Activated CD4-positive, alpha-beta T cell treated with anti-CD3 and anti-CD28 coated beads for 48 hours (primary cell): ENCODE measurements at regions not wholly inside any gene's neighbourhood (a gene's known extent, or its start where the extent isn't known, plus 50 kb on each side); places are given as distances from the start of the nearest gene placed in this dataset.

Experiments
- DNase-seq: peaks from one replicate; pipeline ENCODE4 v3.0.0-alpha.2; 2020

DNA sequence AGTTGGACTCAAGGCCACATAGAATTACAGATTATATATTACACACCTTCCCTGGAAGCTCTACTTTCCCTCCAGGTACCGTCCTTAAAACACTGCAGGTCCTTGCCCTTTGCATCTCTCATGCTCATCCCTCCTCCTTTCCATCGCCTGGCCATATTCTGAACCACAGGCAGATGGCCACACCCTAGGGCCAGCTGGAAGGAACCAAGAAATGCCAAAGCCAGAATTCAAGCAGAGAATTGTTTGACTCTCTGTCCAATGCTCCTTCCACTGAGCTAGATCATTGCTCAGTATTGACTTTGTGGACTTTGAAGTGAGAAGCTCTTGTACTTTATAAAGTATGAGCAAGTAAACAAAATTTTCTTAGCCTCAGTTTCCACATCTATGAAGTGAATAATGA lies 170.3 kb upstream of the SLC24A5 start:
- DNase-seq = no peak

DNA sequence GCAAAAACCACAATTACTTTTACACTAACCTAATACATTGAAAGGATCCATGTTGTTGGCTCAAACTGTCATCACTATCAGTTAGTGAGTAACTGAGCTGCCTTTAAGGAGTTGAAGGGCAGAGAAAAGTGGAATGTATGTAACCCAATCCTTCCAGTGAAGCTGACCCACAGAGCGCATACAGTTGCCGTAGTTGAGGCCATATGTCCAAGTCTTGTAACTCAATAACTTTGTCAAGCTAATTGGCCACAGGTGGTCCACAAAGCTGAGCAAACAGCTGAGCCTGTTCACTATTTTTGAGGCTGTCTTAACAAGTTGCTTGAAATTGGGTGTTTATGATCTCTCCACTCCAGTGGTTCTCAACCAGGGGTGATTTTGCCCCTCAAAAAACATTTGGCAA lies 169.0 kb upstream of the SLC24A5 start:
- no peak for DNase-seq

DNA sequence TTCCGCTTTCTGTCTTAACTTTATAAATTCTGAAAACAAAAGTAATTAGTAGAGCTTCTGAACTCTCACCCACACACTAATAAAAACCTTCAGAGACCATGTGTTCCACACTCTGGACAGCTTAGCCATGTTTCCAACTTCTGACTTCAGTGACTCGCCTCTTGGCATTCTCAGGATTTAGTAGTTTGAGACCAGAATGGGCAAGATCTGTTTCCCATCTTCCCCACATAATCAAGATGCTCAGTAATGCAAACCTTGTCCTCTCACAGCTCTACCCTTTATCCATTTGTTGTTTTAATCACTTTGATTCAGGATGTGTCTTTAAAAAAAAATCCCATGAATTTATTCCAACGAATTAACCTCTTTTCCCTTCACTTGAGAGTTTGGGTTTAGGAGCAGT lies 166.6 kb upstream of the SLC24A5 start:
- DNase-seq = no peak

DNA sequence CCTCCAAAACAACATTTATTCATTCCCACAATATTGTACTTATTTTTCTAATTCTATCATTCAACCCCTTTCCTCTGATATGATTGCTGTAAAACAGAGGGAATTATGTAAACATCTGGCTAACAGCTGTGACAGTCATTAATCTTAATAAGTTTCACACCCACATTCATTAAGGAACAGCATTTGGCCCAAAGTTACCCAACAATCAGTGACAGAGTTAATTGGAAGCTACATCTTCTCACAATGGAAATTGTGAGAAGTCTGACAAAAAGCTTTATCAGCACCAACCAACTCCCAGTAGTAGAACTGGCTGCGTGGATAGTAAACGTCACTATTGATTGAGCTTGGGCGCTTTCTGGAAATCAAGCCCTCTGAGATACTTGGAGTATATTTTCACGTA lies 165.8 kb upstream of the SLC24A5 start:
- DNase-seq = no peak

DNA sequence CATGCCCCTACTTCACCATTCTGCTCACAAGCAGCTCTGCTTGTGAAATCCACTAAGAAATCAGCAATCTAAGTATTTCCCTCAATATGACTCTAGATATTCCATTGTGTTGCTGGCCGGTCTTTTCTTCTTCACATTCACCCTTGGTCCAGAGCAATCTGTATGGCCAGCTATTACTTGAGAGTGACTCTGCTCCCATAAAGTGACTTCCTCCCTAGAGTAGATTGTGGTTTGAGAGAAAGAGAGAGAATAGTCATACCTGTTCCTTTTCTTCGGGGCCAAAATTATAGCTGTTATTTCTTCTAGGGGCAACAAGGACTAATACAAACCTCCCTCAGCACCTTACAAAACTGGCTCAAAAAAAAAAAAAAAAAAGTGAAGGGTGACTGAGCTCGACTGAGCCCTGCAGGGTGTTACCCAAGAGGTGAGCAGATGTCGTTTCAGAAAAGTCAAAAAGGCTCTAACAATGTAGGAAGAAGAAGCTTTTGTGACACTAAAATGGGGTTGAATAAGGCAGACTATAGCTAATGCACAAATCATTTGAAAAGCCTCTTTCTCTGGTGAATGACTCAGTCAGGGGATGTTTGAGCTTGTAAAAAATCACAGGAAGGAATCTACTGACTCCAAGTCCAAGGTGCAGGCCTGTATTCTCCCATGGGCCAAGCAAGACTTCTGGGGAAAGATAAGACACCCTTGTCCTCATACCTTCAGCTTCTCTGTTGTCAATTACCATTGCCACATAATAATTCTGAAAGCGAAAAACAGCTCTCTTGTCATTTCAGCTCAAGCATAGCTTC lies 161.0 kb upstream of the SLC24A5 start:
- DNase-seq = no peak

DNA sequence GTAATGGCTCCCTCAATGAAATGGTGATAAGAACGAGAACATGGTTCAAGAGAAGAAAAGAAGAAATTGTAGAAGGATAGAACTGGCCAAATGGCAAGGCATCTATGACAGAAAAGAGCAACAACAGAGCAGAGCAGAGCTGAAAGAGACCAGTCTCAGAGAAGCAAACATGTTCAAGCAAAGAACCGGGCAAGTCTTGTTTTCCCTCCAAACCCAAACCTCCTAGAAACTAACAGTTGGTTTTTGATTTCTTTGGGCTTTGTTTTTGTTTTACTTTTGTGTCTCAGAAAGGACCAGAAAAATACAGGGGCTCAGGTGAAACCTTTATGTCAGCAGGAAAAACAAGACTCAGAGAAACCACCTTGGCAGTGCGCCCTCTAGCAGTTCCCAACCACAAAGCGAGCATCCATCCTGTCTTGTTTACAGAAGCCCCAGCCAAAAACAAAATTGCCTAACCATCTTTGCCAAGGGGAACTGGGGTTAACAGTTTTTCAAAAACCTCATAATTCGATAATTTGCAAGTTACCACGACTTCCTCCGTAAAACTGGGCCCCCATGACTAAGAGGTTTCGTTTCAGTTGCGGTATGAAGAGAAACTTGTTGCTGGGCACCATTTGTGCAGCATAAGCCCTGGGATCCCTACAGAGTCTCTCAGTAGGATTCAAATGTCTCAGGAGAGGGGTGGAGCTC lies 159.2 kb upstream of the SLC24A5 start:
- peak; percentile 17 for DNase-seq

DNA sequence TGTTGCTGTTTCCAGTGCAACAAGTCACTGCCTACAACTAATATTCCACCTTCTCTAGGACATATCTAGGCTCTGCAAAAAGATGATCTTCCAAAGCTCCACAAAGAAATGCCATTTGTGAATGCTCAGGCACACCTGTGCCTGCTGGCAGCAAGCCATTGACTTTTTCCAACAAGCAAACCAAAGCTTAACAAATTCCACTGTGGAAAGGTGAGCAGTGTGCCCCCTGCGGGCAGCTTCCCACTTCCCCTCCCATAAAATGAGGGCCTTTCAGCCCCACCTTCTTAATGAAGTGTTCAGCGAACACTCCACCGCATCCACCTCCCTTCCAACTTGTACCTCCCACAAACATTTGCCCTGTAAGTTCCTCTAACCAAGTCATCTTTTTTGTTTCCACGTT lies 157.5 kb upstream of the SLC24A5 start:
- no peak for DNase-seq

DNA sequence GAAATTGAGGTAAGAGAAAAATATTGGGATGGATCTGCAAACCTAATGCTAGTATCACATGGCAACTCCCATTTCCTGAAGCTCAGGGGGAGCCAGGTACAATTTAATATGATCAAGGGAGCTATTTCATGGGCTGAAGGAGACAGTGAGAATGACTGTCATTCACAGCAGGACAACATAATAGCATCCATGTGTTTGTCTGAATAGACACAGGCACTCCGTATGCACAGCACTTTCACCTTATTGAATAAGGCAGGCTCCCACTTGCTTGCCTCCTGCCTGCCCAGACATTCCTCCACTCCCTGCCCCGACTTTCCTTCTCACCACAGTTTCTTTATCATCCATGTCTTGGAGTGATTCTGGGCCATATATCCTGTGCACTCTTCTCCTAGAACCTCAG lies 156.6 kb upstream of the SLC24A5 start:
- no peak for DNase-seq

DNA sequence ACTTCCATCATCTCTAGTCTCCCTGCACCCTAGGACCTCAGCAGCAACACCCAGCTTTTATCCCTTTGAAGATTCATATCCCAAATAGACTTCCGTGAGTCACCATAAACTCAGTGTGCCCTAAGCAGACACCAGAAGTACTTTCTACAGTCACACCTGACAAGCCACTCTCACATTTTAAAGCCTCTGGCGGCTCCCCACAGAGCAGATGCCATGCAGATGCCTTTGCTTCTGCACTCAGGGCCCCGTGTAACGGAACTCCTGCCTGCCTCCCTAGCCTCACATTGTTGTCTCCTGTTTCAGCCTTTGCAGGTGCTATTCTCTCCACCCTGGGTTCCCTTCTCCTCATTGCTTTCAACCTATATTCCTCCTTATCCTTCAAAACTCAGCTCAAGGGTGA lies 155.5 kb upstream of the SLC24A5 start:
- no peak for DNase-seq

DNA sequence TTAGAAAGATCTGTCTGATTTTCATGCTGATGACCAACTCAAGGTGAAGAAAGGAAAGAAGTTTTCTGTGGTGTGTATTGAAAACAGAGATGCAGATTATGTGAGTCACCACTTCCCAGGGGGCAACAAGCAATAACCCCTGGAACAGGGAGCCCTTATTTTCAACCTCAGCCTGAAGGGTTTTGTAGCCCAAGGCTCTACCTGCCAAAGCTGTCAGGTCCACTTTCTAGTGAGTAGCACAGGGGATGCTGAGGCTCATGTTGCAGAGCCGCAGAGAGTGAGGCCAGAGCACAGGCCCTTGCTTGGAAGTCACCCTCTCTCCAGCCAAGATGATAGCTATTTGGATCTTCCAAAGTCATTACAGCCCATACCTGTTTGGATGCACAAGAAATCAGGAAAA lies 152.2 kb upstream of the SLC24A5 start:
- DNase-seq = no peak

DNA sequence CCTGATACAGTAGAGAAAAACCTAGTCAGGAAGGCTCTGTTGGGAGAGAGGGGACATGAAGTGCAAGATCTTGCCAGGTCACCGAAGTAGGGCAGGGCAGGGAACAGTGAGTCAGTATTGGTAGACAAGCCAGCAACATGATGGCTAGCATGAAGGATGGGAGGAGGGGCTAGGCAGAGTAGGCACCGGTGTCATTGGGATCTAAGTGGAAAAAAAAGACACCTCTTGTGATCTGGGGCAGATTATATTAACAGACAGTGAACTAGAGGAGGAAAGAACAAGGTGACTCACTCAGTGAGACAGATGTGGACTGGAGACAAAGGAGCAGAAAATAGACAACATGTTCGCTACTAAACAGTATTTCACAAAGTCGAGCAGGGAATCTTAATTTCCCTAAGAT lies 149.2 kb upstream of the SLC24A5 start:
- DNase-seq = no peak

DNA sequence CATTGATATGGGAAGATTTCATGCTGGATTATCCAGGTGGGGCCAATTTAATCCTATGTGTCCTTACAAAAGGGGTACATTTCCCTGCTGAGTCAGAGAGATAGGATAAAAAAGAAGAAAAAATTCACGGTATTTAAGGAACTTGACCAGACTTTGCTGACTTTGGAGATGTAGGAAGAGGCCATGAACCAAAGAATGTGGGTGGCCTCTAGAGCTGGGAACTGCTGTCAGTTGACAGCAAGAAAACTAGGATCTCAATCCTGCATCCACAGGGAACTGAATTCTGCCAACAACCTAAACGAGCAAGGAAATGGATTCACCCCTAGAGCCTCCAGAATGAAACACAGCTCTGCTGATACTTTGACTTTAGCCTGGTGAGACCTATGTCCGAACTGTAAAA lies 148.1 kb upstream of the SLC24A5 start:
- no peak for DNase-seq

DNA sequence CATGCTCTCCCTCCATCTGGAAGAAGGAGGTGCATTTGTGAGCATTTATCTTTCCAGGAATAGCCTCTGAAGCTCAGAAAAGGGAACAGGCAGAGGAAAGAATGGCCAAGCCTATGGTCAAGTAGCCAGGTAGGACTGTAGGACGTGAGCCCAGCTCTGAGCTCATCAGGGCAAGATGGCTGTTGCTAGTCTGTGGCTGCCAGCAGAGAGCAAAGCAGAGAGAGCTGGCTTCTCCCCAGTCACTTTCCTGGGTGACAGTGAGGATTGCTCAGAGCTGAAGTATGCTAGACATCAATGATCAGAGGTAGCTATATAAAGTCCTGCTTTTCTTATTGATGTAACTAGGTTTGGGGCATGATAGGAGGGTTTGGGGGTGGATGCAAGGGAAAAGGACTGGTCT lies 146.1 kb upstream of the SLC24A5 start:
- DNase-seq = no peak

DNA sequence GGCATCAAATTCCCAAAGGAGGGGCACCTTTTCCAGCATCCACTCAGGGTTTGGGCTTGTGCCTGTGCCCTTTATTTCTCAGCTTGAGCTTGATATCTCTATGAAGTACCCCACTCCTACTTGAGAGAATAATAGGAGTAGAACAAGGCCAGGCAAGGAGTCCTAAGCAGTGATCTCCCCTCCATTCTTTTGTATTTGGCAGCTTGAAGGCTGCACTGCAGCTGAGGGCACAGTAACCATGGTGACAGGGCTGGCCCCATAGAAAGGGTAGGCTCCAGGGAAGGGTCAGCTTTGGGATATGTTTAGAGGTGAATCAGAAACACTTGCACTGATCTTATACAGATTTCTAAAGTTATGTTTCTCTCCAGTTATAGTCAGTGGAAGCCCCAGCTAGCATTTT lies 145.4 kb upstream of the SLC24A5 start:
- no peak for DNase-seq

DNA sequence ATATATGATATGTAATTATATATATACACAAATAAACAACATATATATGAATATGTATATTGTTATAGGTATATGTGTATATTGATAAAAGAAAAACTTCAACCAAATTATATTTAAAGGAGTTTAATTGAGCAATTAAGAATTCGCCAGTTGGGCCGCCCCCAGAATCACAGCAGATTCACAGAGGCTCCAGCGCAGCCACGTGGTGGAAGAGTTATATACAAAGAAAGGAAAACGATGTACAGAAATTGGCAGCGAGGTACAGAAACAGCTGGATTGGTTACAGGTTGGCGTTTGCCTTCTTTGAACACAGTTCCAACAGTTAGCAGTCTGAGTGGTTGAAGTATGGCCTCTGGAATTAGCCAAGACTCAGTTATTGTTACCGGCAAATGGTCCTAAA lies 137.3 kb upstream of the SLC24A5 start:
- DNase-seq = no peak

DNA sequence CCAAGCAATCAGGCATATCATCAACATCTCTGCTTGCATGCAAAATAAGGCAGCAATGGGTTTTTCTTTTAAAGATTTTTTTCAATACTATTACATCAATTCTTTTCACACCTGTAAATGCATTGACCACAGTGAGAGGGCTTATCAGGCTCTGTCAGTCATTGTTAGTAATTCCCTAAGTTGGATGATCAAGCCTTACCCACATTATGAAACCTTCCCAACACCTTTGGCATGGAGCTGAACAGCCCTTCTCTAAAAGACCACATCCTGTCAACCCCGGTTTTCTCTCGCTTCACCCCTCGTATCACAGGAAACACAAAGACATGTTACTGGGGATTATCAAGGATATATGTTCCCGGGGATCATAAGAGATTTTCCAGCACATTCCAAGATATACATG lies 135.2 kb upstream of the SLC24A5 start:
- no peak for DNase-seq

DNA sequence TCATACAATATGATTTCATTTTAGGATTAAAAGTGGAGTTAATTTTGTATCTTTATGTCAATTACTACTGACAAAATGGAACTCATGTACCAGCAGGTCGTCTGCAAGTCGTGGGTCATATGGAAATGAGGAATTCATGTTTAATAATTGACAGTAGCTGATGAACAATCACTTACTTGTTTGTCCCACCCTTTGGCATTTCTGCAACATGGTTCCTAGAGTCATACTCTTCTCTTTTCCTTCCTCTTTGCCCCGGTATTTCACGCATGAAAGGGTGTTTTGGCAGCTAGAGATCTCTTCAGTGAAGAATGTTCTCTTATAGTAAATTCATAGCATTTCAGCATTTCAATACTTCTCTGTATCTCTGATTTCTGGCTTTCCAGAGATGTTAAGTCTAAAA lies 133.3 kb upstream of the SLC24A5 start:
- DNase-seq = no peak

DNA sequence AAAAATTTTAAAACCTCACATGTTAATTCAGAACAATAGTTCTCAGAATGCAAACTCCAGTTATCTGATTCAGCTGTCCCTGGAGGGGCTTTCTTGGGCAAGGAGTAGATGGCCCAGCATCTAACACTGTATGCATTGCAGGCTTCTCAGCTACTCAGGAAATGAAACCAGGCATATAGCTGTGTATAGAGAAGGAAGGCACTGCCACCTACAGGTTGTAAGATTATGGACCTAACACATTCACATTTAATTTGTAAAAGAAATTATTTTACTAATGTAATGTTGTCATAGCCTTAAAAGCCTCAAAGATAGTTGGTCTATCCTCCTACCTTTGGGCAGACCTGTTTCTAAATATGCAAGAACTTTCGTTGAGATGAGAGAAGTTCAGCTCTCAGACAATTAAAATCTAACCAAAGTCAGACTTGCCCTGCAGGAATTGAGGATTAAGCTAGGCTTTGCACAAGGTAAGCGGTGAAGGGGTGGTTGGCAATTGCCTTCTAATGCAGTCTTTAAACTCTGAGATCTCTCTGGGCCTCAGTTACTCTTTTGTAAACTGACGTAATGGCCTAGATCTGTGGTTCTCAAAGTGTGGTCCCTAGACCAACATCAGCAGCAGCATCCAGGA lies 132.8 kb upstream of the SLC24A5 start:
- peak; percentile 11 for DNase-seq

DNA sequence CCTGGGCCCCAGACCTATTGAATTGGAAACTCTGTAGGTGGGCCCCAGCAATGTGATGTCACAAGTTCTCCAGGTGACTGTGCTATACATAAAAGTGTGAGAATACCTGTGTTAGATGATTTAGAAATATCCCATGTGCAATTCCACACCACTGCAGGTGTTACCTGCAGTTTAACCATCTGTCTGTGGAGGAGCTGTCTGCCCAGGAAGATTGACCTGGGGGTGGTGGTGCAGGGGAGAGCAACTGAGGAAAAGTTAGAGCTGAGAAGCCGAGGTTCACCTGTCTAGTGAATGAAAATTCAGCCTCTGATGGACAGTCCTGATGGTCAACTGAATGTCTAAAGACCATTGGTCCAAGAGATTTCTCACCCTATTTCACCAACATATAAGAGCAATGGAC lies 132.2 kb upstream of the SLC24A5 start:
- no peak for DNase-seq

DNA sequence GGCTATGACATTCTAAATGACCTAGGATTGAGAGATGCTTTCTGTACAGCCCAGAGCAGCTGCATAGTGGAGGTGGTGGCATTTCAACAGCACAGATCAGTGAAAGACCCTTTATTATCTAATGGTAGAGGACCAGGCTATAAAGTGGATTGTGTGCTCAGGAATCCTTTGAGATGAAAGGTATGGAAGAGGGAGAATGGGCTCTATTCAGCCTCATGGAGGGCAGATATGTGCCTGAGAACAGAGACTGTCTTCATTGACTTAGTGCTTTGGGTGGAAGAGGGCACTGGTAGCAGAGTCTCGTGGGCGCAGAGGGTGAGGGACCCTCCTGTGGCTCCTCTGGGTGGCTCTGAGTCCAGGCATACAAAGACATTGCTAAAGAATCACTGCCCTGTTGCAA lies 130.0 kb upstream of the SLC24A5 start:
- DNase-seq = no peak

DNA sequence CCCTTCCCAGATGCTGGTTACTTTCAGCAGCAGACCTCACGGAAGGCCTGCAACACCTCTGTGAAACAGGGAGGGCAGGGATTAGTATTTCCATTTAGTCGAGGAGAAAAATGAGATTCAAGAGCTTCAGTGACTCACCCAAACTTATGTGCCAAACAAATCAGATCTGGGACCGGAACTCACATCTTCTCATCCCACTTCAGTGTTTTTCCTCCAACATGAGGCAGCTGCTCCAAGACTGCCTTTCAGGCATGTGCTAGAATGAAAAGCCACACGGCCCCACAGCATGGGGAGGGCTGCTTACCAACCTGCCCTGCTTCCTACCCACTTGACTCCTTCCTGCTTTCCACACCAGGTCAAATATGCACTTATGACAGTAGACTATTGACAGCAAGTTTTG lies 129.4 kb upstream of the SLC24A5 start:
- no peak for DNase-seq

DNA sequence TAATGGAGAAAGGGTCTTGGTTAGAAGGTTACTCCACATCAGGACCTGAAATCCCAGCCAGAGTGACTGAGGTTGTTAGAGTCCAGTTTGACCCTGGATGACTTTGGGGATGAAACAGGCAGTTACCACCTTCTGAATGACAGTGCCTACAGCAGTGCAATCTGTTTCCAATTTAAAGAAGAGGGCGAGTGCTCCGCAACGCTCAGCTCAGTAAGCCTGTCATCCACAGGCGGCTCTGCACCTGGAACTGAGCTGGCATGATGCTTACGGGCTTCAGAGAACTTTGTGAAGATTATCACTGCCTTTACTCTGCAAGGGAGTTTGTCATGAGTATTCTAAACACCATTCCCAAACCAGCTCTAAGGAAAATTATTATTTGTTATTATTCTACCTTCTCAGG lies 127.7 kb upstream of the SLC24A5 start:
- DNase-seq = no peak

DNA sequence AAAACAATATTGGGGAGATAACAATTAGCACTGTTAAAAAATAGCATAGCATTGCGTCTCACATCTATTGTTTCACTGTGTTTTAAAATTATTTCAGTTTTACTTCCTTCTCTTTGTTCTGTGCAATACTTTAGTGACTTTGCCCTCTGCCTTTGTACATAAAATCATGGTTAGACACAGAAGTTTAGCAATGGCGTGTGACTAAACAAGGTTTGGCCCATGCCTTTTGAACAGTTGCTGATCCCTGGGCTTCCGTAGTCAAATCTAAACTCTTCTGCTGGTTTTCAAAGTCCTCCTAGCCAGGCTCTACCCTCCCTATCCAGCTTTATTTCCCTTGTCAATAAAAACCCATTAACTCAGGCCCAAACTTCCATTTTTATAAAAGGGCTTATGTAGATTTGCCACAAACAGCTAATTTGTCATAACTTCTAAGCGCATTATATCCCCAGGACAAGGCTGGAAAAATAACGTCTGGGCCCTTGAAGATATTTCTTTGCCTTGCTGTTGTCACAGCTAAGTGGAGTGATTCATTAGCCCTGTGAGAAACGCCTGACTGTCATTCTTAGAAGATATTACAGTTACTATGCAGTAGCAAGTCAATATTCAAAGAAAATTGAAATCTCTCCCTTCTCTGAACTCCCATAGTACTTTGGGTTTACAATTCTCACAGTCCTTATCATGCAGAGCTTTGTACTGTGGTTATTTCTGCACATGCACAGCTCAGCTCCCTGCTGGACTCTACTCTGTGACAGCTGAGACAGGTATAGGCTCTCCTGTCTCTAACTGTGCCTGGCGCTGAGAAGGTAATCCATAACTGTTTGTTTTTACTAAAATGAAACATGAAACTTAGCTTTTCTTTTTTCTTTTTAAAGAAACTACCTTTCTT lies 123.4 kb upstream of the SLC24A5 start:
- DNase-seq = no peak
